ENCODE measurements at regions not wholly inside any gene's neighbourhood (a gene's known extent, or its start where the extent isn't known, plus 50 kb on each side); places are given as distances from the start of the nearest gene placed in this dataset.

GRCh38 chr17:438191-438590 lies 85.6 kb upstream of the RPH3AL start:
- Histone ChIP-seq H3K4me1 (replicated peaks in 1 of 4; ENCODE audit: control insufficient read depth in 3 of 4, insufficient read depth in 4 of 4, low read length in 3 of 4) (no peaks in the 10 kb centered on the region), H3K9ac (replicated peaks in 1 of 4; ENCODE audit: extremely low read depth in 1 of 4, low read depth in 3 of 4, low read length in 3 of 4) (no peak overlapping the region), H3K36me3 (ENCODE audit: control insufficient read depth in 2 of 4, insufficient read depth in 4 of 4, low read length in 3 of 4) (peaks cover 0 to 6% (median 0%) of the 10 kb centered on the region in 4 experiments; a peak in 2 of 8 replicates), H4K8ac (ENCODE audit: extremely low read depth, insufficient read depth, low read length) (no peak overlapping the region), H2AK5ac (ENCODE audit: low read depth, low read length) (no peak overlapping the region), H2AFZ (ENCODE audit: low read length) (no peak overlapping the region), H3K18ac (ENCODE audit: extremely low read depth, low read length) (no peak overlapping the region), H2BK5ac (ENCODE audit: low read depth, low read length) (no peak overlapping the region), H3K4me2 (ENCODE audit: insufficient read depth in 1 of 2, low read depth in 2 of 2, low read length in 2 of 2) (no peak overlapping the region), H2BK120ac (replicated peaks; ENCODE audit: low read depth, low read length) (no peak overlapping the region), H3K27ac (ENCODE audit: low read depth, low read length) (no peak overlapping the region), H3K27me3 (replicated peaks in 1 of 4; ENCODE audit: control insufficient read depth in 3 of 4, extremely low read depth in 1 of 4, insufficient read depth in 3 of 4, low read length in 3 of 4) (no peaks in the 10 kb centered on the region), H4K20me1 (replicated peaks in 1 of 2; ENCODE audit: control insufficient read depth in 1 of 2, insufficient read depth in 2 of 2, low read length in 2 of 2) (peaks cover 0 to 2% of the 10 kb centered on the region in 2 experiments), H3K79me1 (ENCODE audit: low read depth, low read length) (no peaks in the 10 kb centered on the region), H3K4ac (replicated peaks; ENCODE audit: insufficient read length, low read depth, low read length) (no peak overlapping the region), H3K23ac (ENCODE audit: insufficient read length) (no peak overlapping the region), H4K5ac (ENCODE audit: insufficient read length, low read depth, low read length) (no peak overlapping the region), H4K91ac (replicated peaks; ENCODE audit: insufficient read length, low read length) (no peak overlapping the region), H3K79me2 (ENCODE audit: control insufficient read depth in 1 of 2, insufficient read depth in 2 of 2, low read length in 2 of 2) (no peaks in the 10 kb centered on the region), H2BK20ac (ENCODE audit: low read length) (no peak overlapping the region), H3K9me3 (ENCODE audit: insufficient read depth in 2 of 2, low read depth in 1 of 2, low read length in 1 of 2) (peaks cover 4 to 11% of the 10 kb centered on the region in 2 experiments; a peak in 3 of 4 replicates), H2BK12ac (ENCODE audit: low read depth, low read length) (no peak overlapping the region), H3K23me2 (ENCODE audit: low read depth, low read length) (no peaks in the 10 kb centered on the region), H2BK15ac (ENCODE audit: low read length) (no peak overlapping the region), H3K14ac (ENCODE audit: insufficient read length) (no peak overlapping the region), H3K4me3 (ENCODE audit: extremely low read depth in 1 of 4, insufficient read depth in 2 of 4, low read depth in 3 of 4, low read length in 4 of 4) (no peak overlapping the region), H3K56ac (replicated peaks; ENCODE audit: insufficient read length, low read depth, low read length) (no peak overlapping the region)
- WGBS, 2 experiments (ENCODE audit: extremely low coverage in 1 of 2, insufficient coverage in 1 of 2, insufficient read length in 1 of 2, insufficient replicate concordance in 2 of 2, low coverage in 1 of 2, low lambda C conversion rate in 2 of 2, missing lambda C conversion rate in 1 of 2), result 78% methylated on average over 5 of the region's 5 CpGs; no CpG with 5 or more reads in 1 of the 2 experiments
- FAIRE-seq (no peak), DNase-seq (ENCODE audit: low read depth in 1 of 2, low spot score in 2 of 2) (no peak)
- POLR2A ChIA-PET (ENCODE audit: partially characterized antibody), result no interaction called here
- CTCF ChIA-PET (ENCODE audit: partially characterized antibody), result interaction anchor here (1.2 to 2.9 kb wide), 3 partner anchors 10 to 54 kb away, joined by 3 to 12 read pairs (median 3); no protein-coding TSS in a partner anchor
- TF ChIP-seq TEAD4 (IDR thresholded peaks at IDR 0.05; ENCODE audit: low read depth, low read length) (no peak), ASH2L (IDR thresholded peaks at IDR 0.05; ENCODE audit: low read length) (no peak), CHD1 (IDR thresholded peaks at IDR 0.05; ENCODE audit: low read depth, low read length) (no peak), MAFK (IDR thresholded peaks at IDR 0.05; ENCODE audit: low read depth, low read length) (no peak), CTBP2 (IDR thresholded peaks at IDR 0.05; ENCODE audit: borderline replicate concordance, insufficient read depth, insufficient read length, low read length) (no peak), RBBP5 (IDR thresholded peaks at IDR 0.05; ENCODE audit: borderline replicate concordance, low read depth, low read length) (no peak), TBP (IDR thresholded peaks at IDR 0.05; ENCODE audit: low read depth, low read length) (no peak), POLR2A (IDR thresholded peaks at IDR 0.05; ENCODE audit: control extremely low read depth in 1 of 2, low read depth in 2 of 2, low read length in 2 of 2) (no peak), MAX (IDR thresholded peaks at IDR 0.05) (no peak), BRCA1 (IDR thresholded peaks at IDR 0.05; ENCODE audit: low read depth, low read length) (no peak), POU5F1 (IDR thresholded peaks at IDR 0.05; ENCODE audit: low read depth, low read length) (no peak), CBX5 (IDR thresholded peaks at IDR 0.05; ENCODE audit: low read depth, low read length) (no peak), EP300 (IDR thresholded peaks at IDR 0.05; ENCODE audit: borderline replicate concordance in 1 of 2, low read depth in 2 of 2, low read length in 2 of 2) (no peak), YY1 (IDR thresholded peaks at IDR 0.05; ENCODE audit: low read depth, low read length) (no peak), ZNF274 (IDR thresholded peaks at IDR 0.05; ENCODE audit: borderline replicate concordance, extremely low read depth, low read length) (no peak), TAF7 (optimal IDR thresholded peaks at IDR 0.05; ENCODE audit: borderline replicate concordance, low read depth, low read length) (no peak)

Measured in H1 (cell line).